ENCODE measurements at regions not wholly inside any gene's neighbourhood (a gene's known extent, or its start where the extent isn't known, plus 50 kb on each side); places are given as distances from the start of the nearest gene placed in this dataset.

DNA sequence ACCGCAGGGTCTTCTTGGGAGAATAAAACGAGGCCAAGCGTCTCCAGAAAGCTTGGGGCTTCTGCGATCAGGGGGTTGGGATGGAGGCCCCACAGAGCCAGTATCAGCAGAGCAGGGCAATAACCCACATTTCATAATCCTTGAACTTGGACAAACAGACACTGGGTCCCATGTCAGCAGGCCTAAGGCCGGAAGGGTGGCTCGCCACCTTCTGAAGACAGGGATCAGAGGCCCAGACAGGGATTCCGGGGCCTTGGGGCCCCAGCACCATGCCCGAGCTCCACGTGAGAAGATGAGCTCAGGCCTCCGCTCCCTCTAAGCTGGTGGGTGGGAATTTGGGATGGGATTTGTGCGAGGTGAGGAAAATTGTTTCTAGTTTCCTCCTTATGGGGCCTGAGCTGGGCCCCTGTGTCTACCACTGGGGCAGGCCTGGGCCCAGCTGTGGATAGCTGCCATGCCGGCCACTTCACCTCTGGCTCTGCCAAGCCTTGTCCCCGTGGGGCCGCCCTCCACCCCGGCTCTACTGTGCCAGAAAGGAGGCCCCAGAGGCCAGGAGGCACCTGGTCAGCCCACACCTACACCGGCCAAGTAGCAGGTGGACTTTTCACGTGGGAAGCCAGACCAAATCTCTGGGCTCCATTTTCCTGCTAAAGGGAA is 67.2 kb upstream of the DLK1 start:
- DNase-seq: no peak

DNA sequence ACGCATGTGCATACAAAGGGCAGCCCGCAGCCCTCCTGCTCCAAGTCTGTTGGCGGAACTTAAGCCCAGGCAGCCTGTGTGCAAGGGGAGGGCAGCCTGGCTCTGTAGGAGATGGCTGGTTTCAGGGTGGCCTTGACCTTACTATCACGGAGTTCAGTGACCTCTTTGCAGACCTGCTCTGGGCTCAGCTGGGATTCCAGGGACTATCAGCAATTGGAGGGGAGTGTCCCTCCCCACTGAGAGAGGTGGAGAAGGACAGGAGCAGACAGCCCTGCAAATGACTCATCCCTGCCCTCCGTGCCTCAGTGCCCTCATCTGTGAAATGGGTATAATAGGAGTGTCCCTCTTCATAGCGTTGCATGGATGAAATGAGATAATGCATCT is 66.2 kb upstream of the DLK1 start:
- no peak for DNase-seq

DNA sequence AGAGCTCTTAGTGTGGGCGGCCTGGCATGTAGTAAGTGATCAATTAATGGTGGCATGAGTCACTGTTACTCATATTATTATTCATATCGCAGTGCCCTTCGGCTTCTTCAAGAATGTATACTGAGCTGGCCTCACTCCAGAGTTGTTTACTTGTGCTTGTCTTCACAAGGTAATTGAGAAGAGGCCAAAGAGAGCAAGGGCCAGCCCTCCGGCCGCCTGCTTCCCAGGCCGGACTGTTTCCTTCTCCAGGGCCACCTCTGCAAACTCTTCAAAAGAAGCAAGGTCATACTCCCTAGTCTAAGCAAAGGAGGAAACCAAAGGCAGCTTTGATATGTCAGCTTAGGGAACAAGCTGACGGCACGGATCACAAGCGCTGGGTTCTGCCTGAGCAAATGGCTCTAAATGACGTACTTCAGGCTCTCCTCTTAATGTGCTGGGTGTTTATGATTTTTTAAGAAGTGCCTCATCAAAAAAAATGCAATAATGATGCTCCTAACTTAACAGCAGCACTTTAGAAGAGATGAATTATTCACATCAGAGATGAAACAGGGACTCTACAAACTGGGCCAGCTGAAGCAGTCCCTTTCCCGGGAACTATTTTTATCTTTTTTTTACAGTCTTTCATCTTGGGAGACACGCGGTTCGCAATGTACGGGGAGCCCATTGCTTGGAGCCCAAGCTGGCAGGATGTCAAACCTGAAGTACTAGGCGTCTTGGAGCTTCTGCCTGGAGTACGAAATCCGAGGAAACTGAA is 65.6 kb upstream of the DLK1 start:
- DNase-seq: no peak

DNA sequence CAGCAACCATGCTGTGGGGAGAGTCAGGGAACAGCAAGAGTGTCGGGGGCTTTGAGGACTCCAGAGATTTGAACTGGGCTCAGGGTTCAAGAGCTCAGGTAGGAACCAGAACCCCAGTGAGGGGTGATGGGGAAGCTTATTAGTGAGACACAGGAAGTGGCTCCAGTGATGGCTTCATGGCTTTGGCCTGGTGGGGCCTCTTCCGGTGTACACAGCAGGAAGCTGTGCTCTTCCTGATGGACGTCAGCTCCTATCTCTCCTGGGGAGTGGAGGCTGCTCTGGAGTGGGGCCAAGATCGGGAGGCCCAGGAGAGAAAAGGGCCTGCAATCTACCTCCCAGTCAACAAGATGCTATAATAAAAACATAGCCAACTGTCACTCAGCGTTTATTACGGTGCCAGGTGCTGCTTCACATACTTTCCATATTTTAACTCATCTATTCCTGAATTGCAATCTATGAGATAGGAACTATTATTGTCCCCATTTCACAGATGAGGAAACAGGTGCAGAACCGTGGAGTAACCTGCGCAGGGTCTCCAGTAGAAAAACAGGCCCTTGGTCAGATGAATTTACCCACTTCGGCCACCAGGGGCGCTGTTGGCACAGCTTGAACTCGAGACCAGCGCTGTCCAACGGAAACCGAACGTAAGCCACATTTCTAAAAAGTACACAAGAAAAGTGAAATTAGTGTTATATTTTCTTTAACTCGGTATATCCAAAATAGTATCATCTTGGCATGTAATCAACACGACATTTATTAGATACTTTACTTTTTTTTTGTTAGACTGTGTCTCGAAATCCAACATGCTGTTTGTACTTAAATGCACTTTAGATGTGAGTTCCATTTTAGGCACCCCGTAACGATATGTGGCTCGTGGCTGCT is 63.6 kb upstream of the DLK1 start:
- peak; percentile 41 for DNase-seq

DNA sequence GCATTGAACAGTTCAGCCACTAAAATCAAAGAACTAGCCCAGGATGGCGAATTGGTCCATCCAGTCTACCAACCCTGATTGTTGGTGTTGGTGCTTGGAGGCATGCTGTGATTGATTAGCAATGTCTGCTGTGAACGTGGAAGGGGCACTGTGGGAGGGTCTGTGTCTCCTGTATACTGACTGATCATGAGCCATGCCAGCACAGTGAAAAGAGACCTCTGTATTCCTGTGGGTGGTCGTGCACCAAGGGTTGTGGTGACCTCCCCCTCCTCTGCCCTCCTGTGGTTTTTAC is 63.0 kb upstream of the DLK1 start:
- DNase-seq: no peak

DNA sequence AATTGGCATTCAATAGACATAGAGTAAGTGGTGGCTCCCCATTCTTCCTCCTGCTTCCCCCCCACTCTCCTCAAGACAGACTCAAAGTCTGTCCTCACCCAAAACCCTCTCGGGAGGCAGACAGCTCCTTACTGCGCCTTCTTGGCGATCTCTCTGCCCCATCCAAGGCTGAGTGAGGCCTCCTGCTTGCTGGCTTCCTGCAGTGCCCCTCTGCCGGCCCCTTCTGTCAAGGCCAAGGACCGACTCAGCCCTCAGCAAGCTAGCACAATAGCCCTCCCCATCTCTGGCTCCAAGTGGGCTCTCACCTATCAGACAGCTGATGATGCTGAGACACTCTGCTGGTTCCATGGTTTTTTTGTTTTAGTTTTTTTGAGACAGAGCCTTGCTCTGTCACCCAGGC is 62.5 kb upstream of the DLK1 start:
- no peak for DNase-seq

DNA sequence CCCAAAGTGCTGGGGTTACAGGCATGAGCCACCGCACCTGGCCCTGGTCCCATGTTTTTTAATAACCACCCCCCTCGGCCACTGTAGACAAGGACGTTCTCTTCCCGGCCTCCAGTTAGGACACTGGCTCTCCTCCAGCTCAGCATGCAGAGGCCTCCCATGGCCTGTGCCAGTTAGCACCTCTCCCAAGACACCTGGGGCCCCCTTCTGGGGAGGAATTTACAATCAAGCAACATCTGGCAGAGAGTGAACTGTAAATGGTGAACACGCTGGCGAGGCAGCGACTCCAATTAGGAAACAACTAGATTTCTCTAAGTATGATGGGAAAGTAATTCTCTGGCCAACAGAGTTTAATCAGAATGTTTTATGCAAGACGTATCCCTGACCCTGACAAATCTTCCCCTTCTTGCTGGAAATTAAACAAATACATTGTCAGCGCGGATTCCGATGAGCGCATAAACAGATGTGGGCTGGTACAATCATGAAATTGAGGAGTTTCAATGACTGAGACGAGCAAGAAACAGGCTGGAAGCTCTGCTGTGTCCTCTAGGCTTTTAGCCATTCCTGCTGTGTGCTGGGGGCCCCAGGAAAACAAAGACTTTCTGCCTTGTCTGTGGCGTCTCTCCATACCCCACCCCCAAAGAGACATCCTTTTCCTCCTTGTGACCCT is 61.7 kb upstream of the DLK1 start:
- no peak for DNase-seq

DNA sequence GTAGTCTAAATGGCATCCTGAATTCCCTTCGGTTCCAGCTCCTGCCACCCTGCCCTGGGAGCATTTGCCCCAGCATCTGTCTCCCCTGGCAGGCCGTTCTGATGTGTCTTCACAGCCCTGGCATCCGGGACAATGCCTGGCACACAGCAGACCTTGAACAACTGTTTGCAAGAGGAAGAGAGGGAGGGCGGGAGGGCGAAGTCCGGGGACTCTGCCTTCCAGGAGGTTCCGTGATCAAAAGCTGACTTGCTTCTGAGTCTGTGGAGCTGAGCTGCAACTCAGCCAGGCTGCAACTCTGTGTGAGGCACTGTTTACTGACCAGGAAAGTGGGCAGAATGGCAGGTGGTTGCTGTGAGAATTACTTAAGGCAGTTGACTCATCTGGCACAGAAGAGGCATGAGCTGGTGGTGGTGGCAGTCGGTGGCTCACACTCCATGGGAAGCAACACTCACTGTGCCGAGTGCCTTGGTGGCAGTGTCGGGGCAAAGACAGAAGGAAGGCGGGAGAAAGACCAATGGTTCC is 61.1 kb upstream of the DLK1 start:
- no peak for DNase-seq

DNA sequence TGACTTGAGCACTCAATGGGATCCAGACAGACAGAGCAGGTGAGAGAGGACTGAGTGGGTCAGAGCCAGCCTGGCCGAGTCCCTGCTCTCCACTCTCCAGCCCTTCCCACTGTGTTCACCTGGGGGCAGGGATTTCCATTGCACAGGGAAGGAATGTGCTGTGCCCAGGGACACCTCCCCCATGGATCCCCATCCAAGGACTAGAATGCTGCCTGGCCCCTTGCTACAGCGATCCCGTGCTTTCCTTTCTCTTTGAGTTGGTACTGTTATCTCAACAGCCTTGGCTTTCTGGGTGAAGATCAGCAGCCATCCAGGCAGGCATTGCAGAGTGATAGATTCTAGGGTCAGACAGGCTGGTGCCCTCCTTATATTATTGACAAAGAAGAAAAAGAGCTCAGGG is 60.3 kb upstream of the DLK1 start:
- no peak for DNase-seq

DNA sequence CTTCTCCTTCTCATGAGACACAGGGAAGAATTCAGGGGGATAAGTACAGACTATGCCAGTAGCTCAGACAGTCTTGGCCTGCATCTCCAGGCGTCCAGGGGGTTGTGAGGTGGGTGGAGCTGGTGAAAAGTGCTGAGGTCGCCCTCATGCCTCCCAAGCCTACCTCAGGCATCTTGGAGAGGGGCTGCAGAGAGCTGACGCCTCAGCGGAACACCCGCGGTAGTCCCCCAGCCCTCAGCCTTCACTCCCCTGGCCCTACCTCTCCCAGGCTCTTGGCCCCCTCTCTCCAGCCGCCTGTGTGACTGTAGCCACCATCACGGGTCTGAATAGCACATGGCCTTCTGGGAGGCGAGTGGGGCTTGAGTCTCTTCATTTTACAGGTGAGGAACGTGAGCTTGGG is 59.8 kb upstream of the DLK1 start:
- no peak for DNase-seq

DNA sequence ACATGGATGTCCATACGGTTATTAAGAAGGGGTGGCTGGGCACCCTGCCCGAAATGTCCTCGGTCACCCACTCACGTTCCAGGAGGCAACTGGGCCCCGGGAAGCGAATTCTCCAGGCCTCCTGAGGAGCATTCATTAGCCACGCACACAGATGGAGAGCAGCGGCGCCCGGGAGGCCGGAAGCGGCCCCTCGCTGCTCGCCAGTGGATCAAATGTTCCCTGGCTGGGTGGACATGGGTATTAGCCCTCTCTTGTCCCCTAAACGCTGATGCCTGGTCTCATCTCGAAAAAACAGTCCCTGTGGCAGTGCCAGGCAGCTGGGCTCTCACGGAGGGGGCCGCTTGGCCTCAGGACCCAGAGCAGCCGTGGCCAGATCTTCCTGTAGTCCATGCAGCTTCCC is 59.0 kb upstream of the DLK1 start:
- no peak for DNase-seq

DNA sequence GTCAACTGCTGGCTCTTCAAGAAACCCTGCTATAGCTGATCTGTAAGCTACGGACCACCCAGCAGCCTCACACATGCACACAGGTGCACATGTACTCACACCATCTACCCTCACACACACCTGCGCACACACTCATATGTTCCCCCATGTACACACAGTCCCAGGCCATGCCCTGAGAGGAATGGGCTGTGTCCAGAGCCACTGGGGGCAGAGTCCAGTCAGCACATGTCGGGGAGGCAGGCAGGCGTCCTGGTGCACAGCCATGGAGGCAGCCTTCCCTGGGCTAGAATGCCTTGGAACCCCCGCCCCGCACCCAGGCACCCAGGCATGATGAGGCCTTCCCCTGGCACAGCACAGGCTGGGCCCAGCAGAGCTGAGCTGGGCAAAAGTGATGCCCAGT is 58.3 kb upstream of the DLK1 start:
- DNase-seq: no peak

DNA sequence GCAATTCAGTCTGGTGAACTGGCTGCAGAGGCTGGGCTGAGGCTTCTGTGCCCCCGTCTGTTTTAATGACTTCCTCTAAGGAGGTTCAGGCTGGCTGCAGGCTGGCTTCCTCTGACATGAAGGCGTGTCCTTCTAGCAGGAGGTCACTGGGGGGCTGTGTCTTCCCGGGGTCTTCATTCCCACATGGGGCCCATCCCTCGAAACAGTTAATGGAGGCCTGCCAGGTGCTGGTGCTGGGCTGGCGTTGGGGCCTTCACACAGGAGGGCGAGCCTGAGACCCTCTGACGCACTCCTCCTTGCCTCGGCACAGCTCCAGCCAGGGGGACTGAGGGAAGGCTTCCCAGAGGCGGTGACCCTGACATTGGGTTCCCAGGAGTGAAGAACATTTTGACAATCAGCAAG is 57.7 kb upstream of the DLK1 start:
- DNase-seq: no peak

DNA sequence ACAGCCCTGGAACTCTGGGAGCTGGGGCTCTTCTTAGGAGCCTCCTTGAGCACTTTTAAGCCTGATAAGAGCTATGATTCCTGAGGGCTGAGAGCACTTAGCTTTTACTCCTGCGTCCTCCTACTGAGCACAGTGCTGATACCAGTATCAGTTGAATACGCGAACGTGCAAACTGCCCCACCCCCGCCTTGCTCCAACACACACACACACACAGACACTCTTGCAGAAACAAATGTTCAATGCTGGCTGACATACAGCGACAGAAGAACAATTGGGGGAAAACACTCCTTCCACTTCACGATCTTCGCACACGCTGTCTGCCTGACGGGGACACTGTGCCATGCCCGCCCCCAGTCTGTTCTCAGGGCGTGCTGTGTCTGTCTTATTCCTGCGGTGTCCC is 57.2 kb upstream of the DLK1 start:
- DNase-seq: no peak

DNA sequence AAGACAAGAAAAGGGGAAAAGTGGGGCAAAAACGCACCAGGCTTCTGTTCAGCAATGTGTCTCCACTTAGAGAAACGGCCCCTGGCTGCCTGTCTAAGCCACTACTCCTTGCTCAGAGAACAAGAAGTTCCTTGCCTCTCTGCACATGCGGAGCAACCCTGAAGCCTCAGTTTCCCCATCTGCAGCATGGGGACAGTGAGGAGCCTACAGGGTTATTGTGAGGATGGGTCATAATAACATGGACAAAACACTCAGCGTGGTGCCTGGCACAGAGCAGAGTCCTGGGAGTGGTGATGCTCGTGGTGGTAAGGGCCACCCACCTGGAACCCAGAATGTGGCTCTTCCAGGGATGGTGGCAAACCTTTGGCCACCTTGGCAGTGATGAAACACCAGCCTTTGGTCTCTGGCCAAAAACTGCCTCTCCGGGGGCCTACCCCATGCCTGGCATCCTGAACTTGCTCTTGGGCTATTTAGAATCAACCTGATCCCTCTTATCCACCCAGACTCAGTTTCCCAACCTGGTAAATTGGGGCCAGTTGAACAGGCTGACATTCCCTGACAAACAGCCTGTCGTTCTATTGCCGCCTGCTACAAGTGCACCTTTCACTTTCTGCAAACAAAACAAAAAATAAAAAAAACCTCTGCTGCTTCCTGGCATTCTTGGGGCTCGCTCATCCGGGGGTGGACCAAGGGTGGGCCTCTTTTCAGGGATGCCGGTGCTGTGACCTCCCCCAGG is 56.5 kb upstream of the DLK1 start:
- DNase-seq: no peak

DNA sequence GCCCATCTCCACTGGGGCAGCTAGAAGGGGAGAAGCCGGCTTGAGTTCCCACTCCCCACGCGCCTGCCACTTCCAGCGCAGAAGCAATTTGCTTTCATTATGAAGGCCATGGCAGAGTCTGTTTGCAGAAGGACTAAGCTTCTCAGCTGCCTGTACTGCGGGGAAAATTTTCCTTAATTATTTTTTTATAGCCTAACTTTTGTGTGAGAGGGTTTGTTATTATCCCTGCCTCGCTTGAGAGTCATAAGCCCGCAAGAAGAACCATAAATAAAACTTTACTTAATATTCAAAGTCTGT is 56.0 kb upstream of the DLK1 start:
- no peak for DNase-seq

DNA sequence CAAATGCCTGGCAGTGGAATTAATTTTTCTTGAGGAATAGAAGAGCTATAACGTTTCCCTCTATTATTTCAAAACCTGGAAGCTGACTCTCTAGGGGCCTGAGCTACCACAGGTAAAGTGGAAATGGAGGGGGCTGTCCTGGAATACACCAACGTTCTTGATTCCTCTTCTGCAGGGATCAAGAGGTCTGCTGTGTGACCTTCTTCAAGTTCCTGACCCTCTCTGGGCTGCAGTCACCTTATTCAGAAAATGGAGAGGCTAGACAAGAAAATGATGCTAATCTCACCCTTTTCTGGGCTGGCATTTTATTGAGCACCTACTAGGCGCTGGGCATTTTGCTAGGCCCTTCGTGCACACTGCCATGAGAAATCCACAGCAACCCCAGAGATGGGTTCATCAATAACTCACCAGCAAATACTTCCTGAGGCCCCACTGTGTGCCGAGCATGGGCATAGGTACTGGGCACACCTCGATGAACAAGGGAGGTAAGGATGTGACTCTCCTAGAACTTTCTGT is 55.2 kb upstream of the DLK1 start:
- no peak for DNase-seq

DNA sequence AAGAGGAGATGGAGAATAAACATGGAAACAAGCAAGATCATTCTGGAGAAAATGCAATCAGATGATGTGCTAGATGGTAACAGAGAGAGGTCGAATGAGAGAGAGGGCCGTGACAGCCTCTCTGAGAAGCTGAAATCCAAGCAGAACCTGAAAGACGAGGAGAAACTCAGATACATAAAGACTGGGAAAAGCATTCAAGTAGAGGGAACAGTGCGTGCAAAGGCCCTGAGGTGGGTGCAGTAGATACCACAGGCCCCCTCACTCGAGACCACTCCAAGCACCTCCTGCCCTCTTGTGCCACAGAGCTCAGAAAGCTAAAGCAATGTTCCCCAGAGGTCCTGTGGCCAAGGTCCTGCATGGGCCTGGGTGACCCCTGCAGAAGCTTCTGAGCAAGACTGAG is 54.8 kb upstream of the DLK1 start:
- no peak for DNase-seq

DNA sequence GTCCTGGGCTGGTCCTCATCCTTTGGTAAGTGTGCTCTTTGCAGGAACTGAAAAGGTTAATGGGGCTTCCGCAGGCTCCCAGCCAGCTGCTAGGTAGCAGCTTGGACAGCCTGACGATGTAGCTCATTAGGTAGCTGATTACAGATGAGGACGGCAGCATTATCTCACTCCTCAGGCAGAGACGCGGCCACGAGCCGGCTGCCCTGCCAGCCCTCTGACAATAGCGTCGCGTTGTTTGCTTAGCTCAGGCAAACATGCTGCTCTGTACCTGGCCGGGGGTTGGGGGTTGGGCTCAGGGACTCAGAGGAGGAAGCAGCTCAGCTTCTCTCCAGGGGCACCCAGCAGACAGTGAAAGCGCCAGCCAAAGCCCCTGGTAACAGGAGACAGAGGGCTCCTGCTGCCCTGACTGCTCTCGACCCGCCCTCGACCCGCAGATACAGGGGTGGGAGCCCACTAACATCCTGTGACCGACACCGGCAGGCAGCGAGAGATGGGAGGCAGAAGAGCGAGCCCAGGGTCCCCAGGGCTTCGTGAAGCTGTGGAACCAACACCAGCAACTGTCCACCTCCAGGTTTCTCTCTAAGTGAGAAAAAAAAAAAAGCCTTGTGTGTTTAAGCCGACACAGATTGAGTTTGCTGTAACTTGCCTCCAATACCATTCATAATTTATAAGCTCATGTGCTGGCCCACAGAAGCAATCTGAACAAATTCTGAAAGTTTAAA is 53.4 kb upstream of the DLK1 start:
- DNase-seq: no peak

DNA sequence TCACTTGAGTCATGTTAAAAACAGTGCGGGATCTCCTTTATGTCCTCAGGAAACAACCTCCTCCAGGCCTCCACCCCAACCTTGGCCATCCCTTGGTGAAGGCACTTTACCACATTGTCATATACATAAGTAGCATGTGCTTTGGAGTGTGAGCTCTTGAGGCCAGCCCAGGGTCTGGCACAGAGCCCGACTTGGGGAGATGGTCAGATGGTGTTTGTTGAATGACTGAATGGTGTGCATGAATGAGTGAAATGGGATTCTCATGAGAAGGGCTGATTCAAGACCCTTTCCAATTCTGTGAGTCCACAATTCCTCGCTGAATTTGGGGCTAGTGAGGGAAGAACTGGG is 52.9 kb upstream of the DLK1 start:
- no peak for DNase-seq

DNA sequence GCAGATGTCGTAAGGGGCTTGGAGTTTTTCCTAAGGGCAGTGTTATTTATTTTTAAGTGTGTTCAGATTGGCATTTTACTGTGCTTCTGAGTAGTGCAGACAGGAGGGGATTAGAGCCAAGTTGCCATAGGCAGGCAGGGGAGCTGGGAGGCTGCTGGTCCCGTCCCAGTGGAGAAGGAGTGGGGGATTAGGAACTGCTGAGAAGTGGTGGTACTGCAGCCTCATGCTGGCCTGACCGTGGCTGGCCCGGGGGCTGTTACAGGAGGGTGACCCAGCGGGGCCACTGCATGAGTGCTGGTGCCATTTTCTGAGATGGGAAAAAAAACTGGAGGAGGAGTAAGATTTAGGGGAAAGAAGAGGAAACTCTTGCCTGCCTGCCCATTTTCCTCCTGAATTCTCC is 52.3 kb upstream of the DLK1 start:
- DNase-seq: no peak
